SJCRH30 (cell line): ENCODE measurements at regions not wholly inside any gene's neighbourhood (a gene's known extent, or its start where the extent isn't known, plus 50 kb on each side); places are given as distances from the start of the nearest gene placed in this dataset.
"Not testable (repeated sequence)": the region's sequence is repeated elsewhere in the genome, so short reads cannot be mapped to it uniquely, and the experiment has no call there.

Source experiments
- DNase-seq, 2 experiments: peaks; one replicate each; pipeline ENCODE4 v3.0.0-alpha.2; 2015 to 2020
- H3K27ac ChIP-seq: fragments of 250-450 bp; sonication (Bioruptor Pico); 2 replicates; pipeline ENCODE4 v1.5.1; 2020; ENCODE audit warnings: mild to moderate bottlenecking, moderate library complexity
- H3K27me3 ChIP-seq: fragments of 250-450 bp; sonication (Bioruptor Pico); 2 replicates; pipeline ENCODE4 v1.5.1; 2020; ENCODE audit warnings: mild to moderate bottlenecking, moderate library complexity
- H3K36me3 ChIP-seq: fragments of 250-450 bp; sonication (Bioruptor Pico); 2 replicates; pipeline ENCODE4 v1.5.1; 2020; ENCODE audit warnings: mild to moderate bottlenecking, moderate library complexity
- H3K4me1 ChIP-seq: fragments of 250-450 bp; sonication (Bioruptor Pico); 2 replicates; pipeline ENCODE4 v1.5.1; 2020; ENCODE audit warnings: mild to moderate bottlenecking, moderate library complexity
- H3K4me3 ChIP-seq: fragments of 250-450 bp; sonication (Bioruptor Pico); 2 replicates; pipeline ENCODE4 v1.5.1; 2020; ENCODE audit warnings: mild to moderate bottlenecking, moderate library complexity
- H3K9me3 ChIP-seq: fragments of 250-450 bp; sonication (Bioruptor Pico); replicated peaks from 2 replicates; pipeline ENCODE4 v1.5.1; 2020; ENCODE audit warnings: mild to moderate bottlenecking, moderate library complexity

- Histone ChIP-seq H3K36me3 (no peaks in the 10 kb centered on the region), H3K4me3 (no peak overlapping the region), H3K27ac (no peak overlapping the region)
These were observed 87.7 kb upstream of the SHISA3 start for GRCh38 chr4:42309361-42310260.

GRCh38 chr4:42310358-42310757 is 86.9 kb upstream of the SHISA3 start:
- peaks cover 24% of the 10 kb centered on the region; the same call in 1 of the 2 replicates for H3K27me3 ChIP-seq
- no peak overlapping the region for H3K4me3 ChIP-seq
- H3K9me3 ChIP-seq = no peaks in the 10 kb centered on the region
- H3K4me1 ChIP-seq = no peaks in the 10 kb centered on the region
- no peak for DNase-seq
- H3K36me3 ChIP-seq = no peaks in the 10 kb centered on the region
- H3K27ac ChIP-seq = no peak overlapping the region

More at GRCh38 chr4:42309361-42310260, 87.7 kb upstream of the SHISA3 start:
- Histone ChIP-seq H3K27me3 (peaks cover 25% of the 10 kb centered on the region; the same call in 1 of the 2 replicates), H3K4me1 (no peaks in the 10 kb centered on the region), H3K9me3 (no peaks in the 10 kb centered on the region)
- DNase-seq = no peak

GRCh38 chr4:42310806-42311205 is 86.5 kb upstream of the SHISA3 start:
- no peaks in the 10 kb centered on the region for H3K4me1 ChIP-seq
- H3K36me3 ChIP-seq = no peaks in the 10 kb centered on the region
- H3K27ac ChIP-seq = no peak overlapping the region
- H3K27me3 ChIP-seq = peaks cover 21% of the 10 kb centered on the region; the same call in 1 of the 2 replicates
- DNase-seq = no peak
- H3K4me3 ChIP-seq = no peak overlapping the region
- H3K9me3 ChIP-seq = no peaks in the 10 kb centered on the region

DNA sequence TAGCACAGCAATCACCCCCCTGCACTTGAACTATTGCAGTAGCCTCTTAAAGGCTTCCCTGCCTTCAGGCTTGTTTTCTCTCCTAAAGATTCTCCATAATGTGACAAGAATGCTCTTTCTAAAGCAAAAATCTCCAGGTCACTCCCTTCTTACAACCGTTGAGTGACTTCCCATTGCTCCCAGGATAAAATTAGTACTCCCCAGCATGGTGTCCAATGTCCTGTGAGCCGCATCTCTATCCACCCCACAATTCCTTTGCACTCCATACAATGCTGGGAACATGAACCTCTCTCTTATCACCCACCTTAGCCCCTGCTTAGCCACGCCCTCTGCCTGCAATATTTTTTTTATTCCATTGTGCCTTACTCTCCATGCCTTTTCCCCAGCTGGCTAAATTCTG is 85.7 kb upstream of the SHISA3 start:
- no peaks in the 10 kb centered on the region for H3K36me3 ChIP-seq
- no peaks in the 10 kb centered on the region for H3K4me1 ChIP-seq
- no peak overlapping the region for H3K27ac ChIP-seq
- peaks cover 13% of the 10 kb centered on the region; the same call in 1 of the 2 replicates for H3K27me3 ChIP-seq
- no peaks in the 10 kb centered on the region for H3K9me3 ChIP-seq
- no peak overlapping the region for H3K4me3 ChIP-seq
- no peak for DNase-seq

GRCh38 chr4:42313420-42313819 is 83.9 kb upstream of the SHISA3 start:
- H3K36me3 ChIP-seq, H3K27me3 ChIP-seq, H3K4me1 ChIP-seq, H3K4me3 ChIP-seq, H3K27ac ChIP-seq, DNase-seq, H3K9me3 ChIP-seq: not testable (repeated sequence)

DNA sequence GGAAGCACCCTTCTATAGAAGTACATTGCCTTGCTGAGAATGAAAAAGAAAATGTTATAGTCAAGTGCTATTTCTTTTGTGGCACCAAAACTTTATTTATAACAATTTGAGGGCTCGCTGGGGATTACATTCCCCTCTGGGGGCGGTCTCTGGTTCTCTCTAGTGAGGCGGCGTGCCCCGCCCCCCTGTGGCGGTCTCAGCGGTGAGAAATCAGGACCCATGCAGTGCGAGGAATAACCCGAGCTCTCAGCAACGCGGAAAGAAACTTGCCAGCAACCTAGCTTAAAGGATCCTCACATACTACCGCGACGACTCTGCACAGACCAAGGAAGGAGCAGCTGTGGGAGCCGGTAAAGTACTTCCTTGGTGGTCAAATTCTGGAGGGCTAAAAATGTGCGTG is 83.4 kb upstream of the SHISA3 start:
- no peak for DNase-seq
- Histone ChIP-seq H3K9me3 (no peaks in the 10 kb centered on the region), H3K4me1 (no peaks in the 10 kb centered on the region), H3K27ac (no peak overlapping the region), H3K4me3 (no peak overlapping the region), H3K27me3 (peaks cover 9% of the 10 kb centered on the region; the same call in 1 of the 2 replicates), H3K36me3 (no peaks in the 10 kb centered on the region)

GRCh38 chr4:42315231-42315630 is 82.1 kb upstream of the SHISA3 start:
- Histone ChIP-seq H3K36me3 (no peaks in the 10 kb centered on the region), H3K27ac (no peak overlapping the region), H3K27me3 (peaks cover 5% of the 10 kb centered on the region; the same call in 1 of the 2 replicates), H3K4me3 (no peak overlapping the region), H3K9me3 (no peaks in the 10 kb centered on the region), H3K4me1 (no peaks in the 10 kb centered on the region)
- DNase-seq = no peak

DNA sequence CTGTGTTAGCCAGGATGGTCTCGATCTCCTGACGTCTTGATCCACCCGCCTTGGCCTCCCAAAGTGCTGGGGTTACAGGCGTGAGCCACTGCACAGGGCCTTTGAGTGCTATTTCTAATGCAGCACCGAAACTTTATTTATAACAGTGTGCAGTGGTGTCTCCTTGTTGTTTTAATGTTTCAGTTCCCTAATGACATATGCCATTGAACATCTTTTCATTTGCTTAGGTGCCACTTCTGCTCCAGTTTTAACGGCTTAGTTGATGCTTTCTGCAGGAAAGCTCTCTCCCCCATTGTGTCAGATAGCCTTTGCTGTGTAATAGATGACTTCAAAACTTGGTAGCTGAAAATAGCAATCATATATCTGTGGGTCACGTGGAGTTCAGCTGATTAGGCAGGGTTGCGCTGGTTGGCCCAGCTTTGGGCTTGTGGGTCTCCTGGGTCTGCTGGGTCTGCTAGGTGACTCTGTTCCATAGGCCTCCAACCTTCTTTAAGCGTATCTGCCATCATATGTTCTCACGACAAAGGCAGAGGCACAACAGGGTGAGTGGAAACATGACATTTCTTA is 76.4 kb upstream of the SHISA3 start:
- Histone ChIP-seq H3K27ac (no peak overlapping the region), H3K36me3 (no peaks in the 10 kb centered on the region), H3K9me3 (no peaks in the 10 kb centered on the region), H3K27me3 (no peaks in the 10 kb centered on the region), H3K4me3 (no peak overlapping the region), H3K4me1 (no peaks in the 10 kb centered on the region)
- no peak for DNase-seq

- H3K9me3 ChIP-seq = no peaks in the 10 kb centered on the region
- no peak overlapping the region for H3K4me3 ChIP-seq
- no peaks in the 10 kb centered on the region for H3K4me1 ChIP-seq
- no peaks in the 10 kb centered on the region for H3K36me3 ChIP-seq
- no peak for DNase-seq
- no peak overlapping the region for H3K27ac ChIP-seq
- 0 out of 2 replicates have a peak, but pooled peaks cover 2% of the 10 kb centered on the region for H3K27me3 ChIP-seq
These were observed 71.2 kb upstream of the SHISA3 start for GRCh38 chr4:42326040-42326439.

- no peak overlapping the region for H3K4me3 ChIP-seq
- no peaks in the 10 kb centered on the region for H3K36me3 ChIP-seq
- DNase-seq = no peak
- H3K9me3 ChIP-seq = no peaks in the 10 kb centered on the region
- no peaks in the 10 kb centered on the region for H3K4me1 ChIP-seq
- H3K27me3 ChIP-seq = 0 out of 2 replicates have a peak, but pooled peaks cover 2% of the 10 kb centered on the region
- no peak overlapping the region for H3K27ac ChIP-seq
These were observed 70.8 kb upstream of the SHISA3 start for GRCh38 chr4:42326524-42326923.

- H3K4me3 ChIP-seq = no peak overlapping the region
- DNase-seq = no peak
- H3K27ac ChIP-seq = no peak overlapping the region
- no peaks in the 10 kb centered on the region for H3K36me3 ChIP-seq
- 0 out of 2 replicates have a peak, but pooled peaks cover 2% of the 10 kb centered on the region for H3K27me3 ChIP-seq
- H3K9me3 ChIP-seq = no peaks in the 10 kb centered on the region
- no peaks in the 10 kb centered on the region for H3K4me1 ChIP-seq
These were observed 70.0 kb upstream of the SHISA3 start for GRCh38 chr4:42327323-42327722.

- no peak for DNase-seq
- Histone ChIP-seq H3K9me3 (no peaks in the 10 kb centered on the region), H3K27me3 (0 out of 2 replicates have a peak, but pooled peaks cover 2% of the 10 kb centered on the region), H3K4me1 (no peaks in the 10 kb centered on the region), H3K4me3 (no peak overlapping the region), H3K36me3 (no peaks in the 10 kb centered on the region), H3K27ac (no peak overlapping the region)
These were observed 68.3 kb upstream of the SHISA3 start for GRCh38 chr4:42328978-42329377.

GRCh38 chr4:42329421-42329820 is 67.9 kb upstream of the SHISA3 start:
- 0 out of 2 replicates have a peak, but pooled peaks cover 2% of the 10 kb centered on the region for H3K27me3 ChIP-seq
- H3K9me3 ChIP-seq = no peaks in the 10 kb centered on the region
- H3K36me3 ChIP-seq = no peaks in the 10 kb centered on the region
- H3K4me1 ChIP-seq = no peaks in the 10 kb centered on the region
- no peak for DNase-seq
- H3K4me3 ChIP-seq = no peak overlapping the region
- no peak overlapping the region for H3K27ac ChIP-seq

- Histone ChIP-seq H3K27ac (no peak overlapping the region), H3K36me3 (no peaks in the 10 kb centered on the region), H3K4me3 (no peak overlapping the region), H3K4me1 (no peaks in the 10 kb centered on the region), H3K27me3 (0 out of 2 replicates have a peak, but pooled peaks cover 2% of the 10 kb centered on the region), H3K9me3 (no peaks in the 10 kb centered on the region)
- DNase-seq = no peak
These were observed 67.2 kb upstream of the SHISA3 start for GRCh38 chr4:42330002-42330592.

DNA sequence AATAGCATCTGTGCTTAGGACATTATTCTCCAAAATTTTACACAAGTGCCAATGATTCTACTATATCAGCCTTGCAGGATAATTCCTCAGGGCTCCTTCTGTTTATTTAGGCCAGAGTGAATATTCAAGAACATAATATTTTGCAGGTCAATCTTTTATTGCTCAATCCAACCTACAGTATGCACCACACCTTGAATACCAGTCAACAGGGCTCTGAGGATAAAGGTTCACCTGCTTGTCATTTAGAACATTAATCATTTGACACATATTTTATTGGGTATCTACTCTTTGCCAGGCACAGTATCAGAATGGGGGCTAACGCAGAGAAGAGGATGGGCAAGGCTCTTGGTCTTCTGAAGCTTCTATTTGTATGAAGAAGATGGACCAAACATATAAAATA is 66.2 kb upstream of the SHISA3 start:
- H3K27ac ChIP-seq = no peak overlapping the region
- no peak overlapping the region for H3K4me3 ChIP-seq
- H3K4me1 ChIP-seq = no peaks in the 10 kb centered on the region
- H3K36me3 ChIP-seq = no peaks in the 10 kb centered on the region
- no peak for DNase-seq
- 0 out of 2 replicates have a peak, but pooled peaks cover 2% of the 10 kb centered on the region for H3K27me3 ChIP-seq
- H3K9me3 ChIP-seq = no peaks in the 10 kb centered on the region
